ENCODE measurements at regions not wholly inside any gene's neighbourhood (a gene's known extent, or its start where the extent isn't known, plus 50 kb on each side); places are given as distances from the start of the nearest gene placed in this dataset.
"Not testable (repeated sequence)": the region's sequence is repeated elsewhere in the genome, so short reads cannot be mapped to it uniquely, and the experiment has no call there.

DNA sequence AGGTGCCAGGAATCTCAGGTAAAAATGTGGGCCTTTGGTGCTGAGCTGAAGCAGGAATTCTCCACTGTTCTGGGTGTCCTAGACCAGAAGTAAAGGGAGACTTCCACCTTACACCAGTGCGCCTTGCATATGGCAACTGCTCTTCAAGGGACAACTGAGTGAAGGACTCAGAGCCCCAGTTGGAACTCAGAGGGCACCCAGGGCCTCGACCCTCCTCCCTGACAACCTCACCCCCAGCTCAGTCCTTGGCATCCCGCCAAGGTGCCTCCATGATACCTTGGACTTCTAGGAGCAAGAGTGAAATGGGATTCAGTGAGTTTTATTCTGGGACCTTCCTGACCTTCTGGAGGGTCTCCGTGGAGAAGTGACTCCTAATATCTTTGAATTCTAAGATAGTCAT lies 140.3 kb downstream of the GPCPD1 start:
- no peak for TF ChIP-seq SUZ12 (IDR thresholded peaks at IDR 0.05; ENCODE audit: extremely low read depth, insufficient read depth, insufficient read length)
- no peak for TF ChIP-seq YY1 (IDR thresholded peaks at IDR 0.05; ENCODE audit: insufficient read depth, insufficient read length)
- no peak for TF ChIP-seq ZNF274 (IDR thresholded peaks at IDR 0.05; ENCODE audit: low read depth, low read length)
- H3K9me3 ChIP-seq (ENCODE audit: insufficient read depth, low read length) = no peaks in the 10 kb centered on the region
- no peak overlapping the region for H3K9ac ChIP-seq (ENCODE audit: insufficient read length, low read depth)
- no peak for DNase-seq (ENCODE audit: low read depth, low spot score)
- H3K36me3 ChIP-seq (ENCODE audit: insufficient read depth, insufficient read length, low read length) = no peaks in the 10 kb centered on the region
- H3K4me1 ChIP-seq (ENCODE audit: insufficient read depth, insufficient read length) = no peaks in the 10 kb centered on the region
- no peaks in the 10 kb centered on the region for H3K27me3 ChIP-seq (ENCODE audit: insufficient read depth, insufficient read length)
- H3K4me3 ChIP-seq (ENCODE audit: insufficient read length, low read depth) = no peak overlapping the region

- TF ChIP-seq YY1 (IDR thresholded peaks at IDR 0.05; ENCODE audit: insufficient read depth, insufficient read length) (no peak), ZNF274 (IDR thresholded peaks at IDR 0.05; ENCODE audit: low read depth, low read length) (no peak), SUZ12 (IDR thresholded peaks at IDR 0.05; ENCODE audit: extremely low read depth, insufficient read depth, insufficient read length) (no peak)
- Histone ChIP-seq H3K36me3 (ENCODE audit: insufficient read depth, insufficient read length, low read length) (no peaks in the 10 kb centered on the region), H3K27me3 (ENCODE audit: insufficient read depth, insufficient read length) (no peaks in the 10 kb centered on the region), H3K4me1 (ENCODE audit: insufficient read depth, insufficient read length) (no peaks in the 10 kb centered on the region), H3K4me3 (ENCODE audit: insufficient read length, low read depth) (no peak overlapping the region), H3K9ac (ENCODE audit: insufficient read length, low read depth) (no peak overlapping the region), H3K9me3 (ENCODE audit: insufficient read depth, low read length) (peaks cover 5% of the 10 kb centered on the region; the same call in 1 of the 2 replicates)
- no peak for DNase-seq (ENCODE audit: low read depth, low spot score)
Measured at GRCh38 chr20:5469111-5469510, 141.7 kb downstream of the GPCPD1 start.

- Histone ChIP-seq H3K9me3 (ENCODE audit: insufficient read depth, low read length) (peaks cover 5% of the 10 kb centered on the region; the same call in 1 of the 2 replicates), H3K27me3 (ENCODE audit: insufficient read depth, insufficient read length) (no peaks in the 10 kb centered on the region), H3K36me3 (ENCODE audit: insufficient read depth, insufficient read length, low read length) (no peaks in the 10 kb centered on the region), H3K9ac (ENCODE audit: insufficient read length, low read depth) (no peak overlapping the region), H3K4me3 (ENCODE audit: insufficient read length, low read depth) (no peak overlapping the region), H3K4me1 (ENCODE audit: insufficient read depth, insufficient read length) (no peaks in the 10 kb centered on the region)
- DNase-seq (ENCODE audit: low read depth, low spot score) = no peak
- no peak for TF ChIP-seq SUZ12 (IDR thresholded peaks at IDR 0.05; ENCODE audit: extremely low read depth, insufficient read depth, insufficient read length)
- TF ChIP-seq YY1 (IDR thresholded peaks at IDR 0.05; ENCODE audit: insufficient read depth, insufficient read length) = no peak
- TF ChIP-seq ZNF274 (IDR thresholded peaks at IDR 0.05; ENCODE audit: low read depth, low read length) = no peak
Measured at GRCh38 chr20:5467086-5467485, 143.7 kb downstream of the GPCPD1 start.

- TF ChIP-seq ZNF274 (IDR thresholded peaks at IDR 0.05; ENCODE audit: low read depth, low read length) = no peak
- no peak for TF ChIP-seq SUZ12 (IDR thresholded peaks at IDR 0.05; ENCODE audit: extremely low read depth, insufficient read depth, insufficient read length)
- TF ChIP-seq YY1 (IDR thresholded peaks at IDR 0.05; ENCODE audit: insufficient read depth, insufficient read length) = no peak
- Histone ChIP-seq H3K4me1 (ENCODE audit: insufficient read depth, insufficient read length) (no peaks in the 10 kb centered on the region), H3K4me3 (ENCODE audit: insufficient read length, low read depth) (no peak overlapping the region), H3K27me3 (ENCODE audit: insufficient read depth, insufficient read length) (no peaks in the 10 kb centered on the region), H3K9me3 (ENCODE audit: insufficient read depth, low read length) (peaks cover 5% of the 10 kb centered on the region; the same call in 1 of the 2 replicates), H3K36me3 (ENCODE audit: insufficient read depth, insufficient read length, low read length) (no peaks in the 10 kb centered on the region), H3K9ac (ENCODE audit: insufficient read length, low read depth) (no peak overlapping the region)
- no peak for DNase-seq (ENCODE audit: low read depth, low spot score)
Measured at GRCh38 chr20:5465604-5465927, 145.2 kb downstream of the GPCPD1 start.

DNA sequence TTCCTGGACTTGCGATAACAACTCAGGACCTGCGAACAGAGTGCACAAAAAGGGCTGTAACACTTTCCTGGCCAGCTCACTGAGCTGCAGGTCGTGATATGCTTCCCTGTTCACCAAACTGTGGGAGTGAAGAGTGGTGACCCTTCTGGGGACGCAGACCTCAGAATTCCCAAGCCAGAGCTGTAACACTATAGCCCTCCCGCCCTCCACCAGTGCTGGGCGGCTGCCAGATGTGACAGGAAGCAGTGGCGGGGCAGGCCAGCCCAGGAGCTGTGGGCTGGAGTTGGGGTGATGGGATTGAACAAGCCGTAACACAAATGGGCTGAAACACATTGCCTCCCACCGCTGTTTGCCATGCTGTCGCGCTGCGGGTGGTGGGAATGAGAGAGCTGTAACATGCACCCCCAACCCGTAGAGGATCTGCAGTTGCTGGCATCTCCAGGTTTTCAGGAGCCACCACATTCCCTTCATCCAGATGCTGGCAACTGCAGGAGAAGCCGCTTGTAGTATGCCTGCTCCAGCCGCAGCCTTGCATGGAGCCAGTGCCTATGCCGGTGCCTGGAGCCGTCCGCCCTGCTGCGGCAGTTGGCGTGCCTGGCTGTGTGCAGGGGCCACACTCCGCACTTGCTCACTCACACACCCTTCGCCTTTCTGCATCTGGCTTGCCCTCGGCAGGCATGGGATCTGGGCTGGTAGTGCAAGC lies 145.8 kb downstream of the GPCPD1 start:
- no peak overlapping the region for H3K9ac ChIP-seq (ENCODE audit: insufficient read length, low read depth)
- no peak overlapping the region for H3K4me3 ChIP-seq (ENCODE audit: insufficient read length, low read depth)
- no peaks in the 10 kb centered on the region for H3K27me3 ChIP-seq (ENCODE audit: insufficient read depth, insufficient read length)
- TF ChIP-seq SUZ12 (IDR thresholded peaks at IDR 0.05; ENCODE audit: extremely low read depth, insufficient read depth, insufficient read length) (no peak), ZNF274 (IDR thresholded peaks at IDR 0.05; ENCODE audit: low read depth, low read length) (no peak), YY1 (IDR thresholded peaks at IDR 0.05; ENCODE audit: insufficient read depth, insufficient read length) (no peak)
- no peak for DNase-seq (ENCODE audit: low read depth, low spot score)
- no peaks in the 10 kb centered on the region for H3K36me3 ChIP-seq (ENCODE audit: insufficient read depth, insufficient read length, low read length)
- no peaks in the 10 kb centered on the region for H3K4me1 ChIP-seq (ENCODE audit: insufficient read depth, insufficient read length)
- peaks cover 5% of the 10 kb centered on the region; the same call in 1 of the 2 replicates for H3K9me3 ChIP-seq (ENCODE audit: insufficient read depth, low read length)

- TF ChIP-seq ZNF274 (IDR thresholded peaks at IDR 0.05; ENCODE audit: low read depth, low read length) (no peak), SUZ12 (IDR thresholded peaks at IDR 0.05; ENCODE audit: extremely low read depth, insufficient read depth, insufficient read length) (no peak), YY1 (IDR thresholded peaks at IDR 0.05; ENCODE audit: insufficient read depth, insufficient read length) (no peak)
- Histone ChIP-seq H3K4me3 (ENCODE audit: insufficient read length, low read depth) (no peak overlapping the region), H3K9ac (ENCODE audit: insufficient read length, low read depth) (no peak overlapping the region), H3K27me3 (ENCODE audit: insufficient read depth, insufficient read length) (no peaks in the 10 kb centered on the region), H3K9me3 (ENCODE audit: insufficient read depth, low read length) (peaks cover 5% of the 10 kb centered on the region; the same call in 1 of the 2 replicates), H3K36me3 (ENCODE audit: insufficient read depth, insufficient read length, low read length) (no peaks in the 10 kb centered on the region), H3K4me1 (ENCODE audit: insufficient read depth, insufficient read length) (no peaks in the 10 kb centered on the region)
- no peak for DNase-seq (ENCODE audit: low read depth, low spot score)
Measured at GRCh38 chr20:5463007-5463686, 146.4 kb upstream of the PROKR2 start.

DNA sequence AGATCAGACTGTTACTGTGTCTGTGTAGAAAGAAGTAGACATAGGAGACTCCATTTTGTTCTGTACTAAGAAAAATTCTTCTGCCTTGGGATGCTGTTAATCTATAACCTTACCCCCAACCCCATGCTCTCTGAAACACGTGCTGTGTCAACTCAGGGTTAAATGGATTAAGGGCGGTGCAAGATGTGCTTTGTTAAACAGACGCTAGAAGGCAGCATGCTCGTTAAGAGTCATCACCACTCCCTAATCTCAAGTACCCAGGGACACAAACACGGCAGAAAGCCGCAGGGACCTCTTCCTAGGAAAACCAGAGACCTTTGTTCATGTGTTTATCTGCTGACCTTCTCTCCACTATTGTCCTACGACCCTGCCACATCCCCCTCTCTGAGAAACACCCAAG lies 137.0 kb upstream of the PROKR2 start:
- H3K4me3 ChIP-seq (ENCODE audit: insufficient read length, low read depth); H3K36me3 ChIP-seq (ENCODE audit: insufficient read depth, insufficient read length, low read length); H3K27me3 ChIP-seq (ENCODE audit: insufficient read depth, insufficient read length): not testable (repeated sequence)

DNA sequence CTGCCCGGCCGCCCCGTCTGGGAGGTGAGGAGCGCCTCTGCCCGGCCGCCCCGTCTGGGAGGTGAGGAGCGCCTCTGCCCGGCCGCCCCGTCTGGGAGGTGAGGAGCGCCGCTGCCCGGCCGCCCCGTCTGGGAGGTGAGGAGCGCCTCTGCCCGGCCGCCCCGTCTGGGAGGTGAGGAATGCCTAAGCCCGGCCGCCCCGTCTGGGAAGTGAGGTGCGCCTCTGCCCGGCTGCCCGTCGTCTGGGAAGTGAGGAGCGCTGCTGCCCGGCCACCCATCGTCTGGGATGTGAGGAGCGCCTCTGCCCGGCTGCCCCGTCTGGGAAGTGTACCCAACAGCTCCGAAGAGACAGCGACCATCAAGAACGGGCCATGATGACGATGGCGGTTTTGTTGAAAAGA lies 136.6 kb upstream of the PROKR2 start:
- peaks cover 17% of the 10 kb centered on the region; the same call in 1 of the 2 replicates for H3K9me3 ChIP-seq (ENCODE audit: insufficient read depth, low read length)
- H3K4me3 ChIP-seq (ENCODE audit: insufficient read length, low read depth); H3K27me3 ChIP-seq (ENCODE audit: insufficient read depth, insufficient read length); H3K4me1 ChIP-seq (ENCODE audit: insufficient read depth, insufficient read length); H3K36me3 ChIP-seq (ENCODE audit: insufficient read depth, insufficient read length, low read length); DNase-seq (ENCODE audit: low read depth, low spot score); H3K9ac ChIP-seq (ENCODE audit: insufficient read length, low read depth): not testable (repeated sequence)

More for the DNA sequence above, 137.0 kb upstream of the PROKR2 start:
- peaks cover 17% of the 10 kb centered on the region; the same call in 1 of the 2 replicates for H3K9me3 ChIP-seq (ENCODE audit: insufficient read depth, low read length)
- not testable (repeated sequence) for H3K9ac ChIP-seq (ENCODE audit: insufficient read length, low read depth); DNase-seq (ENCODE audit: low read depth, low spot score); H3K4me1 ChIP-seq (ENCODE audit: insufficient read depth, insufficient read length)

- not testable (repeated sequence) for DNase-seq (ENCODE audit: low read depth, low spot score); H3K36me3 ChIP-seq (ENCODE audit: insufficient read depth, insufficient read length, low read length); H3K4me1 ChIP-seq (ENCODE audit: insufficient read depth, insufficient read length); H3K4me3 ChIP-seq (ENCODE audit: insufficient read length, low read depth); H3K27me3 ChIP-seq (ENCODE audit: insufficient read depth, insufficient read length); H3K9ac ChIP-seq (ENCODE audit: insufficient read length, low read depth)
- H3K9me3 ChIP-seq (ENCODE audit: insufficient read depth, low read length) = peaks cover 17% of the 10 kb centered on the region; the same call in 1 of the 2 replicates
Measured at GRCh38 chr20:5452691-5453090, 135.9 kb upstream of the PROKR2 start.

DNA sequence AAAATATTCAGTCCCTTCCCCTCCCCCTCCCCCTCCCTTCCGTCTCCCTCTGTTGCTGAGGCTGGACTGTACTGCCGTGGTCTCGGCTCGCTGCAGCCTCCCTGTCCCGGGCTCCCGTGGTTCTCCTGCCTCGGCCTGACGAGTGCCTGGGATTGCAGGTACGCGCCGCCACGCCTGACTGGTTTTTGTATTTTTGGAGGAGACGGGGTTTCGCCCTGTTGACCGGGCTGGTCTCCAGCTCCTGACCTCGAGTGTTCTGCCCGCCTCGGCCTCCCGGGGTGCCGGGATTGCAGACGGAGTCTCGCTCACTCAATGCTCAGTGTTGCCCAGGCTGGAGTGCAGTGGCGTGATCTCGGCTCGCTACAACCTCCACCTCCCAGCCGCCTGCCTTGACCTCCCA lies 135.5 kb upstream of the PROKR2 start:
- H3K4me1 ChIP-seq (ENCODE audit: insufficient read depth, insufficient read length); H3K36me3 ChIP-seq (ENCODE audit: insufficient read depth, insufficient read length, low read length); DNase-seq (ENCODE audit: low read depth, low spot score); H3K27me3 ChIP-seq (ENCODE audit: insufficient read depth, insufficient read length); H3K9ac ChIP-seq (ENCODE audit: insufficient read length, low read depth); H3K4me3 ChIP-seq (ENCODE audit: insufficient read length, low read depth): not testable (repeated sequence)
- H3K9me3 ChIP-seq (ENCODE audit: insufficient read depth, low read length) = peaks cover 17% of the 10 kb centered on the region; the same call in 1 of the 2 replicates
